ENCODE measurements at regions not wholly inside any gene's neighbourhood (a gene's known extent, or its start where the extent isn't known, plus 50 kb on each side); places are given as distances from the start of the nearest gene placed in this dataset.

DNA sequence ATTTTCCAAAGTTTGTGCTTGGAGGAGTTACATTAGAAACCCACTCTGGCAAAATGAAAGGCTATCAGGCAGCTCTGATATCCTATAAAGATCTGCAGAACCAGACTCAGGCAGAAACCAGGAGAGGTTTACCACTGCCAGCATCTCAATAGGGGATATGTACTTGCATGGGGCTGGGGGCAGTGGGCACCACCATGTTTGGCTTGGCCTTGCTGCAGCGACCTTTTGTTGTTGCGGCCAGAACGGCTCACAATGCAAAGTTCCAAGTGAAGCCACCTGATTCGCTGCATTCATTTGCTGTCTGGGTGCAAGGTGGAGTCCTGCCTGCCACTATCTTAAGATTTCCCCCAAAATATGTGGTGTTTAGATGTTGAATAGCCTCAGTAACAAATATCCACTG is 81.3 kb downstream of the COPS8 start:
- DNase-seq (ENCODE audit: low spot score): no peak
- in situ Hi-C loops (cut with HindIII; ENCODE audit: low sequenced_read_pairs): no loop called here

GRCh38 chr2:237167934-237168333 is 82.2 kb downstream of the COPS8 start:
- in situ Hi-C loops (cut with HindIII; ENCODE audit: low sequenced_read_pairs): no loop called here
- DNase-seq (ENCODE audit: low spot score): no peak

- DNase-seq (ENCODE audit: low spot score): no peak
- in situ Hi-C loops (cut with HindIII; ENCODE audit: low sequenced_read_pairs): no loop called here
Observed at GRCh38 chr2:237170020-237170419, 84.3 kb downstream of the COPS8 start.

- in situ Hi-C loops (cut with HindIII; ENCODE audit: low sequenced_read_pairs): no loop called here
- DNase-seq (ENCODE audit: low spot score): no peak
Observed at GRCh38 chr2:237171396-237171795, 85.7 kb downstream of the COPS8 start.

DNA sequence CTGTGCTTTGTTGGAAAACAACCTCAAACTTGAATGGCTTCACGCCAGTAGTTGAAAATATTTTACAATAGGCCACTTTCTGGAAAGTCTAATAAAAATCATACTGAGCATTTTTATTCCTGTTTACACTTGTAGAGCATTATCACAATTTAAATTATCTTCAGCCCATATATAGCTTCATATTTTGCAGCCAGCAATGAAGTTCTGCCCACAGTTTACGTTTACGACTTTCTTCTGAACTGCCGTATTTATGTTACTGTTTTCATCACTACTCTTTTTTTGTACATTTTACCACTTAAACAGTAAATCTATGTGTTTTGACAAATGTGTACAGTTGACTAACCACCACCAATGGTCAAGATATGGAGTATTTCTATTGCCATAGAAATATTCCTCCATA is 86.2 kb downstream of the COPS8 start:
- DNase-seq (ENCODE audit: low spot score): no peak
- in situ Hi-C loops (cut with HindIII; ENCODE audit: low sequenced_read_pairs): no loop called here

DNA sequence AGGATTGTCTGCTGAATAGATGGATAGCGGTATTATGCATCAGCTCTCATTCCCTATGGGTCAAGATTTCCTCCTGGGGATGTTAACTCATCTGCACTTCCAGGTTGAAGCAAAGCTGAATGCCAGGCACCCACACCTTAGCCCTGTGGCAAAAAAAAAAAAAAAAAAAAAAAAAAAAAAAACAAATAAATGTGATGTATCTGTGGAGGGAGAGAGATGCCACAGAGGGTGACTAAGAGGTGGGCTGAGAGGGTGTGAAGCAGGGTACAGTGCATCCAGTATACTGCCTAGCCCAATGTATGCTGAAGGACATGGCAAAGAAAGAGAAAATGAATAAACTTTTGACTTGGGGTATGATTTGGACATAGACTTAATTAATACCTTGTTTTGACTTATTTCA is 91.4 kb downstream of the COPS8 start:
- no peak for DNase-seq (ENCODE audit: low spot score)
- in situ Hi-C loops (cut with HindIII; ENCODE audit: low sequenced_read_pairs): no loop called here

DNA sequence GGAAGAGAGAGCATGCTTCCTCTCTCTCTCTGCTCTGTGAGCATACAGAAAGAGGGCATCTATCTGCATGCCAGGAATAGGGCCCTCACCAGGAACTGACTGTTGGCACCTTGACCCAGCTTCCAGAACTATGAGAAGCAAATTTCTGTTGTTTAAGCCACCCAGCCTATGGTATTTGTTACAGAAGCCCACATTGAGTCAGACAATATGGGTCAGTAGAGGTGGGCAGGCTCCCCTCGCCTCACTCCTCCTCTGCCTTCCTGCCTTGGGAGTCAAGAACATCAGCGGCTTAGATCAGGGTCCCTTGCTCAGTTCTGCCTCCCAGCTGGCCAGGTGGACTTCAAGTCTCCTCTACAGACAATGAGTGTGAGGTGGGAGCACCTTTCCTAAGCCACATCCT is 92.3 kb downstream of the COPS8 start:
- DNase-seq (ENCODE audit: low spot score): no peak
- in situ Hi-C loops (cut with HindIII; ENCODE audit: low sequenced_read_pairs): no loop called here

DNA sequence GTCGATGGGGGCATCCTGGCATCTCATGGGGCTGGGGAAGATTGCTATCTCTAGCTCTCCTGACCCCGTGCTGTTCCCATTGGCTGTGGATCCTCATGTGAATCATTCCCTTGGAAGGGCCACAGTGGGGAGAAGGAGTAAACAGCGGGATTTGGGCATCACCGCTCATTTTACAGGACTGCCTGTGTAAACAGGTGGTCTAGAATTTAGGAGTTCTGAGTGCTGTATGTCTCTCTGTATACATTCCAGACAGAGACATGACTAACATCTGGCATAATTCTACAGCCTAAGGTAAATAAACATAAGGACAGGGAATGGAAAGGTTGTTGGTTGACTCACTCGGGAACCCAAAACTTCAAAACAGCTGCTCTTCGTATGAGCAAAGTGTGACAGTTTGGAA is 92.7 kb downstream of the COPS8 start:
- DNase-seq (ENCODE audit: low spot score): no peak
- in situ Hi-C loops (cut with HindIII; ENCODE audit: low sequenced_read_pairs): no loop called here

- DNase-seq (ENCODE audit: low spot score): no peak
- in situ Hi-C loops (cut with HindIII; ENCODE audit: low sequenced_read_pairs): no loop called here
Observed at GRCh38 chr2:237179161-237179560, 93.5 kb downstream of the COPS8 start.

DNA sequence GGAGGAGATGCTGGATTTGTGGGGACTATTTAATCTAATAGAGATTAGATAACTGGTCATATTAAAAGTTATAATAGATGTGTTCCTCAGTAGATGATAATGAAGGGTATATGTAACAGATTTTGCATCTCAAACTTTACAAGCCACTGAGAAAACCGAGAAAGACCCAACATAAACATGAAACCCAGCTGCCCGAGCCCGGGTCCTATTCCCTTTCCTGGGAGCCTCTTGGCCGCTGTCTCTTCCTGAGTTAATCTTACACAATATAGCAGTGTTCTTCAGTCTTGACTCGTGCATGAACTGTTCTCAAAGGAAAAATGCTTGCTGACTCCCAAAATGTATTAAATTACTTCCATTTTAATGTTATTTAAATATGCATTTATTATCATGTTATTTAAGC is 94.5 kb downstream of the COPS8 start:
- in situ Hi-C loops (cut with HindIII; ENCODE audit: low sequenced_read_pairs): no loop called here
- DNase-seq (ENCODE audit: low spot score): no peak

DNA sequence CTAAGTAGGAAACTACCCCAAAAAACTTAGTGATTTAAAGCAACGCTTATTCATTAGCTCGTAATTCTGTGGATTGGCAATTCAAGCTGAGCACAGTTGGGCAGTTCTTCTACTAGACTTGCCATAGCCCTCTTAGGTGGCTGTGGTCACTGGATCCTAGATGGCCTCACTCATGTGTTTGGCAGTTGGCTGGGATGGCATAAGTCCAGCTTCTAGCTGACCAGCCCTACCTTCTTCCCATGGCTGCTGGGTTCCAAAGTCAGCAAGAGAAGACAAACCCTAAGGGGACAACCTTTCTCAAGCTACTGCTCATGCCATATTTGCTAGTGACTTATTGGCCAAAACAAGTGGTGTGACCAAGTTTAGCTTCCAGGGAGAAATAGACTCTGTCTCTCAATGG is 95.3 kb downstream of the COPS8 start:
- in situ Hi-C loops (cut with HindIII; ENCODE audit: low sequenced_read_pairs): no loop called here
- no peak for DNase-seq (ENCODE audit: low spot score)

DNA sequence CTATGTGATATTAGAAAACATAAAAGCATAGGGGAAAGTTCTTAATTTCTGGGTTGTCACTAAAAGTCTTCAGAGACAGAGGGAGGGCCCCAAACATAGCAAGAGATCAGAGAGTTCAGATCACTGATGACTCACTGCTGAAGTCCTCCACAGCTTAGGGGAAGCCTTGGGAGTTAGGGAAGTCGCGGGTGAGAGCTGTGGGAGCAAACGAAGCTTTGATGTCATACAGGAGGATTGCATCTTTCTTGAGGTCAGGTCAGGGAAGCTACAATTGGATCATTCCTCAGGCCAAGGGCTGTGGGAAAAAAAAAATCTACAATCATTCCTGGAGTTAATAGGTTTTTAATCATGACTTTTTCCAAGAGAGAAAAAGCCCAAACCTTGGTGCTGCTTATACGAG is 96.2 kb downstream of the COPS8 start:
- no peak for DNase-seq (ENCODE audit: low spot score)
- in situ Hi-C loops (cut with HindIII; ENCODE audit: low sequenced_read_pairs): no loop called here

DNA sequence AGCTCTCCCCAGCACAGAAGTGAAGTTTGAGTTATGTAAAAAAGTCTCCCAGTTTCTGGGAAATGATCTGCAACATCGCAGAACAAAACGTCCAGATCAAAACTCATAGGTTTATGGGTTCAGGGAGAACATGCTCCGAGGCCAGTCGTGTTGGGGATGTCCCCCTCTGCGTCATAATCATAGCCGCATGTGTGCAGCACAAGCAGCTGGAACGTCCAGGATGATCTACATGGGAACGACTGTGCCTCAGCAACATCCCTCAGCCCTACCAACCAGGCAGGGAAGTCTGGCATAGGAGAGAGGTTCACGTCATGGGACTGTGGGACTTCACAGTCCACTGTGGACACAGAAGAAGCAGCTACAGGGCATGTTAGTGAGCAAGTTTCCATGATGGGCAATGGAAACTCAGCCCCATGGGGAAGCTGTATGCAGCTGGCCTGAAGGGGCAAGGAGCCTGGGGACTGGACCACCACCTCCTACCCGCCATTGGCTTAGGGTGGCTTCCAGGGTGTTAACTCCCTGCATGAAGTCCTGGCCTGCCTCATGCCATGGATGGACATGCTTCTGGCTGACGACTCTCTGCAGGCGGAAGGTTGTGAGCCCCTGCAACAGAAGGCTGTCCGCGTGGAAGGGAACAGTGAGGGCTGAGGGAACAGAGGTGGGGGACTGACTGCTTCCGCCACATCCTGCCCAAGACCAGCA is 96.9 kb downstream of the COPS8 start:
- no peak for DNase-seq (ENCODE audit: low spot score)
- in situ Hi-C loops (cut with HindIII; ENCODE audit: low sequenced_read_pairs): no loop called here

GRCh38 chr2:237184192-237184918 is 98.7 kb downstream of the COPS8 start:
- in situ Hi-C loops (cut with HindIII; ENCODE audit: low sequenced_read_pairs): no loop called here
- no peak for DNase-seq (ENCODE audit: low spot score)

GRCh38 chr2:237184919-237185552 is 99.3 kb downstream of the COPS8 start:
- in situ Hi-C loops (cut with HindIII; ENCODE audit: low sequenced_read_pairs): no loop called here
- no peak for DNase-seq (ENCODE audit: low spot score)

DNA sequence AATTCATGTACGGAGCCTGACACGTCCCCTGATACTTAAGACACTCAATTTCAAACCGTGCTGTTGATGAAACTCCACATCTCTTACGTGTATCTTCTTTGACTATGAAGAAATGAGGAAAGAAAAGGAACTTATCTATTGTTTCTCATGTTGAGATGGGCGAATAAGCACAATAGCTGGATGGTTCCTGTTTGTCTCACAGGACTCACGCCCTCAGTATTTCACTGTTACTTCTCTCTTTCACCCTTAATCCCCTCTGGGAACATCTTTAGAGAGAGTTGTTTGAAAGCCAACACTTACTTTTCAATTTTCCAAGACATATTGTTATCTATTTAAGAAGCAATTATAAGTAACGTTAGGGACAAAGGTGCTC is 99.8 kb downstream of the COPS8 start:
- no peak for DNase-seq (ENCODE audit: low spot score)
- in situ Hi-C loops (cut with HindIII; ENCODE audit: low sequenced_read_pairs): no loop called here

GRCh38 chr2:237189799-237190198 is 104.1 kb downstream of the COPS8 start:
- no peak for DNase-seq (ENCODE audit: low spot score)

DNA sequence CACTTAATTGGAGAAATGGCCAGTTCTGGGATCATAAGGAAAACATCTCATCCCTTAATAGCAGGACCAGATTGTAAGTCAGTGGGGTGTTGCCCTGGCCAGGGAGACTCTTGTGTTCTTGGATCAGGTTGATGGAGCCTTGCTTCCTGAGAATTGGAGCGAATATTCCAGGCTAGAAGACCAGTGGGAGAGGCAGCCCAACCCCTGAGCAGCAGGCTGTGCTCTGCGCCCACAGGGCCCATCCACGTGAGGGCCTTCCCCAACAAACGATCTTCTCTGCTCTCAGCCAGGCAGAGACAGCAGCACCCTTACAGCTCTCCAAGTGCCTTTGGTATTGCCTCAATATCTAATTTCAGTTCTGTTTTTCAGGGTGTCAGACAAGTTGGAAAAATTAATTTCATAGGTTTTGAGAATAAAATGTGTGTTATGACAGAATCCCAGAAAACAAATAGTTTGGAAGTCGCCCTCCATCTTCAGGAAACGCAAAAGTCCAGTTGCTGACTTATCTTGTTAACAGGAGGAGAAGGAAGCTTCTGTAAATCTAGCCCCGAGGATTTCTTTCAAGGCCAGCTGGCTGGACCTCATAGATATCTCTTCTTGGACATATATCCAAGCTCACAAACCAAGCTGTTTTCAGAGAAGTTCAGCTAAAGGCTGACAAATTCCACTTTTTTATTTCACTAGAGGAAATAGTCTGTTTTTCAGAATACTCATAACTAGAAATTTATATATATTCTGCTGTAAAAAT is 105.5 kb downstream of the COPS8 start:
- DNase-seq (ENCODE audit: low spot score): peak; percentile 27
- in situ Hi-C loops (cut with HindIII; ENCODE audit: low sequenced_read_pairs): no loop called here

More at GRCh38 chr2:237189799-237190198, 104.1 kb downstream of the COPS8 start:
- in situ Hi-C loops (cut with HindIII; ENCODE audit: low sequenced_read_pairs): no loop called here

DNA sequence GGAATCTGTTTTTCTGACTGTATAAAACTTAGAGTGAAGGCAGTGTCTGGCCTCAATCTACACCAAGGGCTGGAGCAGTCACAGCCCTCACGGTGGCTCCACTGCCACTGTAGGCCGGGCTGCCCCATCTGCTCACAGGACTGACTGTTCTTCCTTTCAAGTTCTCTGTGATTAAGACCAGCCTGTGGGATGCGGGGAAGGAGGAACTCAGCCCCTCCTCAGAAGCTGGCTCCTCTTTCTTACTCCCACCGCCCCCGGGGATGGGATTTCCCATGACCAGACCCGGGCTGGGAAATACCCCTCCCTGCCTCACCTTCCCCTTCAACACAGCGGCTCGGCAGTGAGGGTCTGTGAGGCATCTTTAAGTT is 106.0 kb downstream of the COPS8 start:
- in situ Hi-C loops (cut with HindIII; ENCODE audit: low sequenced_read_pairs): no loop called here
- no peak for DNase-seq (ENCODE audit: low spot score)

- in situ Hi-C loops (cut with HindIII; ENCODE audit: low sequenced_read_pairs): no loop called here
- DNase-seq (ENCODE audit: low spot score): no peak
Observed at GRCh38 chr2:237192881-237193280, 107.2 kb downstream of the COPS8 start.
